Calu3 (cell line): ENCODE measurements at regions not wholly inside any gene's neighbourhood (a gene's known extent, or its start where the extent isn't known, plus 50 kb on each side); places are given as distances from the start of the nearest gene placed in this dataset.

Source experiments
- BruUV-seq: library from RNA; stranded (reverse); fragments of 400-500 nt; replicated peaks from 2 replicates; lab custom pipeline; 2021; lab: Mats Ljungman, UMichigan
- CTCF ChIA-PET: fragments of 300-600 bp; sonication (Branson Sonifier 250); formaldehyde crosslinking; loops from one replicate; lab custom pipeline; 2022; ENCODE audit warnings: antibody characterized with exemption; lab: Charles Lee
- DNase-seq: peaks from one replicate; pipeline ENCODE4 v3.0.0; 2022
- H3K27ac Mint-ChIP-seq: one replicate; pipeline ENCODE4 v1.8.0; 2022; ENCODE audit warnings: mixed read lengths; ENCODE audit not compliant: unreplicated experiment
- H3K27me3 Mint-ChIP-seq: one replicate; pipeline ENCODE4 v1.8.0; 2022; ENCODE audit warnings: mixed read lengths; ENCODE audit not compliant: unreplicated experiment
- H3K36me3 Mint-ChIP-seq: one replicate; pipeline ENCODE4 v1.8.0; 2022; ENCODE audit warnings: mild to moderate bottlenecking, moderate library complexity, mixed read lengths; ENCODE audit not compliant: insufficient read depth, unreplicated experiment
- H3K4me1 Mint-ChIP-seq: one replicate; pipeline ENCODE4 v1.8.0; 2022; ENCODE audit warnings: mild to moderate bottlenecking, low read depth, mixed read lengths; ENCODE audit not compliant: unreplicated experiment
- H3K4me3 Mint-ChIP-seq: one replicate; pipeline ENCODE4 v1.8.0; 2022; ENCODE audit warnings: mild to moderate bottlenecking, low read depth, moderate library complexity, mixed read lengths; ENCODE audit not compliant: unreplicated experiment
- H3K9me3 Mint-ChIP-seq: one replicate; pipeline ENCODE4 v1.8.0; 2022; ENCODE audit warnings: low read depth, mixed read lengths; ENCODE audit not compliant: unreplicated experiment
- CTCF ChIP-seq: fragments of 200-600 bp; IDR thresholded peaks from one replicate; pipeline ENCODE4 v1.8.0; 2022; ENCODE audit warnings: antibody characterized with exemption; ENCODE audit not compliant: unreplicated experiment
- intact Hi-C: fragments of 100-400 bp; cut with micrococcal nuclease; formaldehyde crosslinking; loops from one replicate; pipeline ENCODE4 v1.10.0; 2022; ENCODE audit not compliant: unreplicated experiment

GRCh38 chr13:89953581-89953980, 1393.9 kb upstream of the MIR17HG start:
- BruUV-seq, result no TSS peak

GRCh38 chr13:89955773-89956172, 1391.7 kb upstream of the MIR17HG start:
- H3K4me3 Mint-ChIP-seq, result no peak overlapping the region
- intact Hi-C loops, result no loop called here
- H3K4me1 Mint-ChIP-seq, result no peaks in the 10 kb centered on the region
- TF ChIP-seq CTCF, result no peak
- no peaks in the 10 kb centered on the region for H3K27me3 Mint-ChIP-seq
- CTCF ChIA-PET, result no interaction called here
- DNase-seq, result no peak
- H3K27ac Mint-ChIP-seq, result no peak overlapping the region
- no TSS peak for BruUV-seq
- H3K36me3 Mint-ChIP-seq, result no peaks in the 10 kb centered on the region
- H3K9me3 Mint-ChIP-seq, result no peaks in the 10 kb centered on the region

More at GRCh38 chr13:89953581-89953980, 1393.9 kb upstream of the MIR17HG start:
- H3K27ac Mint-ChIP-seq, result no peak overlapping the region
- no peaks in the 10 kb centered on the region for H3K27me3 Mint-ChIP-seq
- CTCF ChIA-PET, result no interaction called here
- no peaks in the 10 kb centered on the region for H3K4me1 Mint-ChIP-seq
- no peak overlapping the region for H3K4me3 Mint-ChIP-seq
- TF ChIP-seq CTCF, result no peak
- H3K36me3 Mint-ChIP-seq, result no peaks in the 10 kb centered on the region
- intact Hi-C loops, result no loop called here
- DNase-seq, result no peak
- H3K9me3 Mint-ChIP-seq, result no peaks in the 10 kb centered on the region

- no peaks in the 10 kb centered on the region for H3K27me3 Mint-ChIP-seq
- H3K4me3 Mint-ChIP-seq, result no peak overlapping the region
- intact Hi-C loops, result no loop called here
- CTCF ChIA-PET, result no interaction called here
- no TSS peak for BruUV-seq
- H3K27ac Mint-ChIP-seq, result no peak overlapping the region
- H3K9me3 Mint-ChIP-seq, result no peaks in the 10 kb centered on the region
- H3K36me3 Mint-ChIP-seq, result no peaks in the 10 kb centered on the region
- DNase-seq, result no peak
- no peaks in the 10 kb centered on the region for H3K4me1 Mint-ChIP-seq
- no peak for TF ChIP-seq CTCF
Observed at GRCh38 chr13:89959074-89959473, 1388.4 kb upstream of the MIR17HG start.

DNA sequence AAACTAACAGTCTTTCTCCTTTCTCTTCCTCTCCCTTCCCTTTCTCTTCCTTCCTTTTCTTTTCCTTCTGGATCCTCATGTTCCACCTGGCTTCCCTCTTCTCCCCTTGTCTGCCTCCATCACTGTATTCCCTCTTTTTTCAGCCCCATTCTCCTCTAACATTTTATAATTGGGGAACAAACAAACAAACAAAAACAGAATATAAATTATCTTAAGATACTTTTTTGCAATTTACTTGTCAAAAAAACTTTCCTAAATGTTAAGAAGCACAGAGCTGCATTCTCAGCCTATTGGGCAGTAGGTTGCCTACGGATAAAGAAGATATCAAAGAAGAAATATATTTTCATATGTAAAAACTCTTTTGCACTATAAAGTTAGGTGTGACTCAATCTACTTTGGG, 1382.2 kb upstream of the MIR17HG start:
- Mint-ChIP-seq H3K4me1 (no peaks in the 10 kb centered on the region), H3K9me3 (peaks cover 2% of the 10 kb centered on the region)

More for the DNA sequence above, 1382.2 kb upstream of the MIR17HG start:
- no TSS peak for BruUV-seq
- Mint-ChIP-seq H3K4me3 (no peak overlapping the region), H3K27ac (no peak overlapping the region), H3K36me3 (no peaks in the 10 kb centered on the region), H3K27me3 (no peaks in the 10 kb centered on the region)
- intact Hi-C loops, result no loop called here
- CTCF ChIA-PET, result interaction anchor here (0.7 kb wide), 1 partner anchor 645 kb away, joined by 3 read pairs; no protein-coding TSS in a partner anchor
- no peak for TF ChIP-seq CTCF
- DNase-seq, result no peak
